Psoas muscle (tissue), 7 donors: ENCODE measurements at regions not wholly inside any gene's neighbourhood (a gene's known extent, or its start where the extent isn't known, plus 50 kb on each side); places are given as distances from the start of the nearest gene placed in this dataset.

Source experiments
- ATAC-seq, 4 donors: fragments of 200-7000 bp; cut with Tn5 transposase; one replicate each; pipeline ENCODE4 v1.9.1; 2020; ENCODE audit warnings: moderate library complexity in 3 of 4, mild to moderate bottlenecking in 2 of 4
- DNase-seq, 2 donors: peaks; one replicate each; pipeline ENCODE4 v3.0.0-alpha.2; 2020
- H3K27ac ChIP-seq: fragments of 200-600 bp; one replicate; pipeline ENCODE4 v1.8.0; 2022
- H3K27me3 ChIP-seq, 3 donors: fragments of 200-600 bp in 1 of 3; one replicate each; pipeline versions ENCODE4 v1.6.1 to v1.8.0; 2013 to 2022; ENCODE audit warnings: low read length in 2 of 3, mild to moderate bottlenecking in 2 of 3, moderate library complexity in 1 of 3; ENCODE audit not compliant: insufficient read depth in 3 of 3
- H3K36me3 ChIP-seq, 2 donors: fragments of 200-600 bp in 1 of 2; one replicate each; pipeline versions ENCODE4 v1.6.1 to v1.8.0; 2013 to 2022; ENCODE audit warnings: low read depth in 1 of 2, mild to moderate bottlenecking in 1 of 2, moderate library complexity in 1 of 2; ENCODE audit not compliant: insufficient read depth in 1 of 2
- H3K4me1 ChIP-seq: fragments of 200-600 bp; one replicate; pipeline ENCODE4 v1.8.0; 2022
- H3K4me3 ChIP-seq: fragments of 200-600 bp; one replicate; pipeline ENCODE4 v1.8.0; 2022; ENCODE audit warnings: mild to moderate bottlenecking
- H3K9me3 ChIP-seq: fragments of 200-600 bp; one replicate; pipeline ENCODE4 v1.8.0; 2022
- CTCF ChIP-seq: fragments of 200-600 bp; IDR thresholded peaks from one replicate; pipeline ENCODE4 v1.8.0; 2022; ENCODE audit warnings: antibody characterized with exemption
- WGBS, 3 donors: extraction: QIAGEN DNeasy Blood & Tissue Kit; methylation state at CpG; one replicate each; pipeline versions ENCODE4 v1.1.6 to v1.1.7; 2013; 5-methylcytosine and 5-hydroxymethylcytosine counted together
- intact Hi-C, 2 donors: fragments of 100-400 bp; cut with DNase I; formaldehyde crosslinking; loops; one replicate each; pipeline versions ENCODE4 v1.11.0 to v1.14.2; 2022
- donor health status: healthy with polysubstance abuse.
- donor health status: DM: no; HTN: no; CAD: no; lungs with moderate emphysema.
- donor health status: Bipolar disorder and iron deficiency.
- donor health status: healthy.
- donor health status: DM: yes; HTN: yes; CAD: no.
- donor health status: DM: no; HTN: no; CAD: no.
- donor health status: DM: yes; HTN: yes; CAD: no.

- ATAC-seq (no peak), DNase-seq (no peak)
- Histone ChIP-seq H3K27me3 (no peaks in the 10 kb centered on the region), H3K9me3 (no peaks in the 10 kb centered on the region), H3K36me3 (no peaks in the 10 kb centered on the region), H3K27ac (no peak overlapping the region), H3K4me1 (no peaks in the 10 kb centered on the region), H3K4me3 (no peak overlapping the region)
- WGBS, 3 donors, result 89 to 96% (median 93%) methylated on average over 1 of the region's 1 CpG
- intact Hi-C loops, result no loop called here
- no peak for TF ChIP-seq CTCF
Observed at GRCh38 chr12:61810486-61810885, 449.7 kb upstream of the USP15 start.

GRCh38 chr12:61821381-61821780 is 438.8 kb upstream of the USP15 start:
- Histone ChIP-seq H3K36me3 (no peaks in the 10 kb centered on the region), H3K4me1 (no peaks in the 10 kb centered on the region), H3K9me3 (no peaks in the 10 kb centered on the region), H3K27me3 (no peaks in the 10 kb centered on the region), H3K27ac (no peak overlapping the region), H3K4me3 (no peak overlapping the region)
- DNase-seq (no peak), ATAC-seq (no peak)
- intact Hi-C loops, result no loop called here
- TF ChIP-seq CTCF, result no peak

- ATAC-seq (no peak), DNase-seq (no peak)
- Histone ChIP-seq H3K4me3 (no peak overlapping the region), H3K36me3 (no peaks in the 10 kb centered on the region), H3K27ac (no peak overlapping the region), H3K27me3 (no peaks in the 10 kb centered on the region), H3K4me1 (no peaks in the 10 kb centered on the region), H3K9me3 (no peaks in the 10 kb centered on the region)
- intact Hi-C loops, result no loop called here
- 72 to 76% (median 75%) methylated on average over 3 of the region's 3 CpGs for WGBS, 3 donors
- TF ChIP-seq CTCF, result no peak
Observed at GRCh38 chr12:61823102-61823501, 437.1 kb upstream of the USP15 start.

GRCh38 chr12:61846765-61847164 is 413.4 kb upstream of the USP15 start:
- H3K27me3 ChIP-seq, result no peaks in the 10 kb centered on the region
- no peaks in the 10 kb centered on the region for H3K9me3 ChIP-seq
- TF ChIP-seq CTCF, result no peak
- DNase-seq (no peak), ATAC-seq (no peak)
- intact Hi-C loops, result no loop called here
- no peak overlapping the region for H3K27ac ChIP-seq
- no peaks in the 10 kb centered on the region for H3K36me3 ChIP-seq
- no peak overlapping the region for H3K4me3 ChIP-seq
- WGBS, 3 donors, result 80 to 84% (median 81%) methylated on average over 5 of the region's 5 CpGs
- no peaks in the 10 kb centered on the region for H3K4me1 ChIP-seq

GRCh38 chr12:61848893-61849292 is 411.3 kb upstream of the USP15 start:
- Histone ChIP-seq H3K4me1 (no peaks in the 10 kb centered on the region), H3K4me3 (no peak overlapping the region), H3K9me3 (no peaks in the 10 kb centered on the region), H3K36me3 (no peaks in the 10 kb centered on the region), H3K27ac (no peak overlapping the region), H3K27me3 (no peaks in the 10 kb centered on the region)
- no peak for DNase-seq
- WGBS, 3 donors, result 60 to 69% (median 66%) methylated on average over 7 of the region's 7 CpGs
- intact Hi-C loops, result no loop called here
- no peak for ATAC-seq
- TF ChIP-seq CTCF, result no peak
